HCT116 (cell line): ENCODE measurements at regions not wholly inside any gene's neighbourhood (a gene's known extent, or its start where the extent isn't known, plus 50 kb on each side); places are given as distances from the start of the nearest gene placed in this dataset.

Source experiments
- ATAC-seq: fragments of 200-7000 bp; cut with Tn5 transposase; 2 replicates; pipeline ENCODE4 v1.9.1; 2020; ENCODE audit warnings: mild to moderate bottlenecking, moderate library complexity
- BruUV-seq: library from RNA; stranded (reverse); fragments of 400-500 nt; replicated peaks from 2 replicates; lab custom pipeline; 2021; lab: Mats Ljungman, UMichigan
- CTCF ChIA-PET: fragments of 300-600 bp; sonication (Branson Sonifier 250); formaldehyde crosslinking; loops from one replicate; lab custom pipeline; 2021; ENCODE audit warnings: antibody characterized with exemption; lab: Charles Lee
- POLR2A ChIA-PET: fragments of 300-600, 350-600 bp; sonication (Branson Sonifier 250); formaldehyde crosslinking; loops from one replicate; lab custom pipeline; 2021; ENCODE audit warnings: antibody characterized with exemption; lab: Charles Lee
- RAD21 ChIA-PET, 2 experiments: fragments of 300-600 bp; sonication (Branson Sonifier 250); formaldehyde crosslinking; loops; one replicate each; lab custom pipeline; 2023; ENCODE audit warnings: low total read pairs in 2 of 2; ENCODE audit not compliant: uncharacterized antibody in 2 of 2, unreplicated experiment in 2 of 2, low non-redundant PET in 1 of 2; lab: Charles Lee
- DNase-seq: peaks from one replicate; pipeline ENCODE4 v3.0.0-alpha.2; 2010; ENCODE audit warnings: low read depth, low spot score
- H2AFZ ChIP-seq: fragments of 200-600 bp; shearing (Covaris generic), sonication (generic); 2 replicates; pipeline ENCODE4 v1.6.1; 2017; ENCODE audit warnings: low read depth, mixed run types, mixed read lengths, antibody characterized with exemption, low read length; ENCODE audit not compliant: poor library complexity, severe bottlenecking
- H3K27ac ChIP-seq: 2 replicates; pipeline ENCODE4 v1.5.1; 2012; ENCODE audit warnings: low read depth, low read length
- H3K27me3 ChIP-seq: fragments of 200-600 bp; sonication (generic); 2 replicates; pipeline ENCODE4 v1.6.1; 2016; ENCODE audit warnings: mixed run types, low read length, mixed read lengths; ENCODE audit not compliant: insufficient read depth
- H3K36me3 ChIP-seq, 2 experiments: fragments of 200-500 bp in 1 of 2; fragments of 200-600 bp in 1 of 2; sonication (Bioruptor generic) in 1 of 2; sonication (generic) in 1 of 2; 2 replicates each; pipeline versions ENCODE4 v1.5.1 to v1.6.1; 2014 to 2016; ENCODE audit warnings: low read length in 2 of 2, inconsistent platforms in 1 of 2, mixed read lengths in 1 of 2, mixed run types in 1 of 2; ENCODE audit not compliant: insufficient read depth in 2 of 2, control insufficient read depth in 1 of 2
- H3K4me1 ChIP-seq, 2 experiments: fragments of 200-600 bp in 1 of 2; sonication (generic) in 1 of 2; 2 replicates each; pipeline versions ENCODE4 v1.5.1 to v1.6.1; 2012 to 2017; ENCODE audit warnings: low read length in 2 of 2, inconsistent platforms in 1 of 2, mild to moderate bottlenecking in 1 of 2, mixed read lengths in 1 of 2, mixed run types in 1 of 2, moderate library complexity in 1 of 2; ENCODE audit not compliant: insufficient read depth in 2 of 2, control insufficient read depth in 1 of 2
- H3K4me2 ChIP-seq: fragments of 200-600 bp; sonication (generic); 2 replicates; pipeline ENCODE4 v1.6.1; 2017; ENCODE audit warnings: mixed run types, low read length, mixed read lengths
- H3K4me3 ChIP-seq, 2 experiments: fragments of 200-600 bp in 1 of 2; sonication (generic) in 1 of 2; replicated peaks in 1 of 2; 2 replicates each; pipeline ENCODE4 v1.5.1; 2011 to 2016; ENCODE audit warnings: low read length in 2 of 2, control low read depth in 1 of 2, low read depth in 1 of 2, mild to moderate bottlenecking in 1 of 2, mixed read lengths in 1 of 2, mixed run types in 1 of 2
- H3K79me2 ChIP-seq: fragments of 200-600 bp; sonication (generic); 2 replicates; pipeline ENCODE4 v1.6.1; 2017; ENCODE audit warnings: mild to moderate bottlenecking, mixed run types, low read length, moderate library complexity, mixed read lengths; ENCODE audit not compliant: insufficient read depth
- H3K9ac ChIP-seq: fragments of 200-600 bp; sonication (generic); 2 replicates; pipeline ENCODE4 v1.6.1; 2016; ENCODE audit warnings: low read length, mixed read lengths
- H3K9me2 ChIP-seq: fragments of 200-600 bp; sonication (generic), shearing (Covaris generic); 2 replicates; pipeline ENCODE4 v1.6.1; 2017; ENCODE audit warnings: mixed run types, mild to moderate bottlenecking, moderate library complexity; ENCODE audit not compliant: insufficient read depth
- H3K9me3 ChIP-seq, 2 experiments: fragments of 200-500 bp in 1 of 2; fragments of 200-600 bp in 1 of 2; sonication (Bioruptor generic) in 1 of 2; sonication (generic) in 1 of 2; 2 replicates each; pipeline ENCODE4 v1.6.1; 2014 to 2017; ENCODE audit warnings: low read length in 2 of 2, mixed read lengths in 2 of 2, inconsistent platforms in 1 of 2, low read depth in 1 of 2, mild to moderate bottlenecking in 1 of 2, mixed run types in 1 of 2, moderate library complexity in 1 of 2; ENCODE audit not compliant: control insufficient read depth in 1 of 2, insufficient read depth in 1 of 2
- H4K20me1 ChIP-seq: fragments of 200-600 bp; sonication (generic), shearing (Covaris generic); 2 replicates; pipeline ENCODE4 v1.6.1; 2017; ENCODE audit warnings: mixed run types, mild to moderate bottlenecking, moderate library complexity; ENCODE audit not compliant: insufficient read depth
- CEBPB ChIP-seq: IDR thresholded peaks from 2 replicates; pipeline ENCODE4 v1.6.1; 2012; ENCODE audit warnings: low read depth
- ELF1 ChIP-seq: IDR thresholded peaks from 2 replicates; pipeline ENCODE4 v1.6.1; 2012; ENCODE audit warnings: low read depth, borderline replicate concordance
- EZH2phosphoT487 ChIP-seq: fragments of 200-600 bp; IDR thresholded peaks from 2 replicates; pipeline ENCODE4 v1.6.1; 2018; ENCODE audit warnings: antibody characterized with exemption, borderline replicate concordance
- FOSL1 ChIP-seq: IDR thresholded peaks from 2 replicates; pipeline ENCODE4 v1.6.1; 2012; ENCODE audit warnings: low read depth
- POLR2AphosphoS5 ChIP-seq: IDR thresholded peaks from 2 replicates; pipeline ENCODE4 v1.6.1; 2011; ENCODE audit warnings: mild to moderate bottlenecking, low read depth, low read length, moderate library complexity
- SP1 ChIP-seq: IDR thresholded peaks from 2 replicates; pipeline ENCODE4 v1.6.1; 2012; ENCODE audit warnings: low read depth
- TCF7L2 ChIP-seq: IDR thresholded peaks from 2 replicates; pipeline ENCODE4 v1.7.0; 2011; ENCODE audit warnings: borderline replicate concordance, inconsistent platforms; ENCODE audit not compliant: insufficient read depth, insufficient read length; ENCODE audit errors: extremely low read depth
- ZFX ChIP-seq: fragments of 450-650 bp; IDR thresholded peaks from 2 replicates; pipeline ENCODE4 v1.6.1; 2017
- intact Hi-C: fragments of 100-400 bp; cut with micrococcal nuclease; formaldehyde crosslinking; loops from 2 replicates; pipeline ENCODE4 v1.10.0; 2022
- TF ChIP-seq, protein P1 (sequence below): IDR thresholded peaks from 2 replicates; pipeline ENCODE4 v1.6.1; 2012
- TF ChIP-seq, protein P2 (sequence below): IDR thresholded peaks from 2 replicates; pipeline ENCODE4 v1.6.1; 2012

- no peak for TF ChIP-seq TCF7L2
- TF ChIP-seq ZFX = no peak
- no peak for TF ChIP-seq ELF1
- TF ChIP-seq, protein P1, sequence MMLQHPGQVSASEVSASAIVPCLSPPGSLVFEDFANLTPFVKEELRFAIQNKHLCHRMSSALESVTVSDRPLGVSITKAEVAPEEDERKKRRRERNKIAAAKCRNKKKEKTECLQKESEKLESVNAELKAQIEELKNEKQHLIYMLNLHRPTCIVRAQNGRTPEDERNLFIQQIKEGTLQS = no peak
- no peak for TF ChIP-seq POLR2AphosphoS5
- TF ChIP-seq CEBPB = no peak
- TF ChIP-seq, protein P2, sequence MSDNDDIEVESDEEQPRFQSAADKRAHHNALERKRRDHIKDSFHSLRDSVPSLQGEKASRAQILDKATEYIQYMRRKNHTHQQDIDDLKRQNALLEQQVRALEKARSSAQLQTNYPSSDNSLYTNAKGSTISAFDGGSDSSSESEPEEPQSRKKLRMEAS = no peak
Observed at GRCh38 chr5:144575736-144576135, 405.1 kb downstream of the KCTD16 start (continued).

GRCh38 chr5:144567421-144567780, 396.7 kb downstream of the KCTD16 start:
- TF ChIP-seq CEBPB = no peak
- TF ChIP-seq SP1 = no peak
- no peak for TF ChIP-seq FOSL1
- TF ChIP-seq EZH2phosphoT487 = no peak
- TF ChIP-seq, all 23 proteins: peak for 0
- ATAC-seq = no peak
- ChIA-PET POLR2A (no interaction called here), CTCF (no interaction called here), RAD21 (no interaction called here)
- no peaks in the 10 kb centered on the region for H3K9me3 ChIP-seq
- H3K4me2 ChIP-seq = no peak overlapping the region
- no peak overlapping the region for H3K9ac ChIP-seq
- no peaks in the 10 kb centered on the region for H4K20me1 ChIP-seq
- 0 out of 2 replicates have a peak, but pooled peaks cover 5% of the 10 kb centered on the region for H3K27me3 ChIP-seq
- intact Hi-C loops = no loop called here
- no peaks in the 10 kb centered on the region for H3K36me3 ChIP-seq
- DNase-seq = no peak
- BruUV-seq = no TSS peak
- no peaks in the 10 kb centered on the region for H3K4me1 ChIP-seq
- H3K27ac ChIP-seq = no peak overlapping the region
- H2AFZ ChIP-seq = no peak overlapping the region
- H3K9me2 ChIP-seq = no peaks in the 10 kb centered on the region
- no peaks in the 10 kb centered on the region for H3K79me2 ChIP-seq
- no peak overlapping the region for H3K4me3 ChIP-seq
